NCI-H748 treated with DMSO at 0.1 percent for 48 hours (cell line): ENCODE measurements at regions not wholly inside any gene's neighbourhood (a gene's known extent, or its start where the extent isn't known, plus 50 kb on each side); places are given as distances from the start of the nearest gene placed in this dataset.
"Not testable (repeated sequence)": the region's sequence is repeated elsewhere in the genome, so short reads cannot be mapped to it uniquely, and the experiment has no call there.

Experiments used
- DNase-seq: peaks from one replicate; lab custom pipeline; 2025; lab: John Stamatoyannopoulos, UW

- DNase-seq: no peak
These were observed 111.8 kb upstream of the USP25 start for GRCh38 chr21:15617964-15618363.

GRCh38 chr21:15620892-15621291, 108.9 kb upstream of the USP25 start:
- DNase-seq: no peak

GRCh38 chr21:15624646-15625045, 105.1 kb upstream of the USP25 start:
- no peak for DNase-seq

- DNase-seq: no peak
These were observed 104.4 kb upstream of the USP25 start for GRCh38 chr21:15625363-15625762.

GRCh38 chr21:15626031-15626430, 103.8 kb upstream of the USP25 start:
- no peak for DNase-seq

- DNase-seq: no peak
These were observed 102.8 kb upstream of the USP25 start for GRCh38 chr21:15627011-15627410.

GRCh38 chr21:15627823-15628222, 102.0 kb upstream of the USP25 start:
- no peak for DNase-seq

GRCh38 chr21:15631342-15631741, 98.4 kb upstream of the USP25 start:
- no peak for DNase-seq

- DNase-seq: not testable (repeated sequence)
These were observed 95.2 kb upstream of the USP25 start for GRCh38 chr21:15634541-15634940.

- no peak for DNase-seq
These were observed 90.8 kb upstream of the USP25 start for GRCh38 chr21:15638856-15639549.

- DNase-seq: not testable (repeated sequence)
These were observed 89.7 kb upstream of the USP25 start for GRCh38 chr21:15640113-15640512.

- DNase-seq: no peak
These were observed 85.3 kb upstream of the USP25 start for GRCh38 chr21:15644489-15644888.

GRCh38 chr21:15645830-15646229, 84.0 kb upstream of the USP25 start:
- no peak for DNase-seq

- DNase-seq: no peak
These were observed 79.0 kb upstream of the USP25 start for GRCh38 chr21:15650735-15651134.

- no peak for DNase-seq
These were observed 78.6 kb upstream of the USP25 start for GRCh38 chr21:15651172-15651571.

GRCh38 chr21:15653710-15654109, 76.1 kb upstream of the USP25 start:
- no peak for DNase-seq

- DNase-seq: no peak
These were observed 75.6 kb upstream of the USP25 start for GRCh38 chr21:15654171-15654570.

- DNase-seq: no peak
These were observed 69.9 kb upstream of the USP25 start for GRCh38 chr21:15659753-15660422.

GRCh38 chr21:15660423-15660804, 69.4 kb upstream of the USP25 start:
- no peak for DNase-seq

GRCh38 chr21:15667010-15667409, 62.8 kb upstream of the USP25 start:
- no peak for DNase-seq

GRCh38 chr21:15667819-15668218, 62.0 kb upstream of the USP25 start:
- DNase-seq: no peak

GRCh38 chr21:15669247-15669646, 60.5 kb upstream of the USP25 start:
- no peak for DNase-seq

- no peak for DNase-seq
These were observed 58.6 kb upstream of the USP25 start for GRCh38 chr21:15671188-15671587.

- DNase-seq: not testable (repeated sequence)
These were observed 57.2 kb upstream of the USP25 start for GRCh38 chr21:15672578-15672977.
